ENCODE measurements at regions not wholly inside any gene's neighbourhood (a gene's known extent, or its start where the extent isn't known, plus 50 kb on each side); places are given as distances from the start of the nearest gene placed in this dataset.

DNA sequence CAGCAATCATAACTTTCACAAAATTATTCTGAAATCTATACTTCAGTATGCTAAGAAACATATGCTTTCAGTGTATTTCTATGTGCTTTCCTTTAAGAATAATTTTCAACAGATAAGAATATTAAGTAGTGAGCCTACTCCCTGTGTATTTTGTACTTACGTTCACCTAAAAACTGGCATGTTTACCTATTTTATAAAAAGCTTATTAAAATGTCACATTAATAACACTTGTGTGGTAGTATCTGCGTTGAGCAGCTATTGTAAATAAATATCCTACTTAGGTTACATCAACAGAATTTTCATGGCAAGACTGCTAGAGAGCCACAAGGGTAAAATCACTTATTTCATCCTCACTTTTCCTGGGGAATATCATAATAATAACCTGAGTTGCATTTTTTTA is 113.4 kb upstream of the SLITRK5 start:
- TF ChIP-seq, protein P1, sequence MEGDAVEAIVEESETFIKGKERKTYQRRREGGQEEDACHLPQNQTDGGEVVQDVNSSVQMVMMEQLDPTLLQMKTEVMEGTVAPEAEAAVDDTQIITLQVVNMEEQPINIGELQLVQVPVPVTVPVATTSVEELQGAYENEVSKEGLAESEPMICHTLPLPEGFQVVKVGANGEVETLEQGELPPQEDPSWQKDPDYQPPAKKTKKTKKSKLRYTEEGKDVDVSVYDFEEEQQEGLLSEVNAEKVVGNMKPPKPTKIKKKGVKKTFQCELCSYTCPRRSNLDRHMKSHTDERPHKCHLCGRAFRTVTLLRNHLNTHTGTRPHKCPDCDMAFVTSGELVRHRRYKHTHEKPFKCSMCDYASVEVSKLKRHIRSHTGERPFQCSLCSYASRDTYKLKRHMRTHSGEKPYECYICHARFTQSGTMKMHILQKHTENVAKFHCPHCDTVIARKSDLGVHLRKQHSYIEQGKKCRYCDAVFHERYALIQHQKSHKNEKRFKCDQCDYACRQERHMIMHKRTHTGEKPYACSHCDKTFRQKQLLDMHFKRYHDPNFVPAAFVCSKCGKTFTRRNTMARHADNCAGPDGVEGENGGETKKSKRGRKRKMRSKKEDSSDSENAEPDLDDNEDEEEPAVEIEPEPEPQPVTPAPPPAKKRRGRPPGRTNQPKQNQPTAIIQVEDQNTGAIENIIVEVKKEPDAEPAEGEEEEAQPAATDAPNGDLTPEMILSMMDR (IDR thresholded peaks at IDR 0.05), result no peak
- no peak for TF ChIP-seq POLR2A (IDR thresholded peaks at IDR 0.05)
